ENCODE measurements at regions not wholly inside any gene's neighbourhood (a gene's known extent, or its start where the extent isn't known, plus 50 kb on each side); places are given as distances from the start of the nearest gene placed in this dataset.

GRCh38 chr12:98113548-98113947 is 401.8 kb upstream of the TMPO start:
- ATAC-seq (no peak), DNase-seq (ENCODE audit: low read depth, low spot score) (no peak), FAIRE-seq (no peak)
- Histone ChIP-seq H3K27me3 (replicated peaks in 1 of 2; ENCODE audit: control insufficient read depth in 2 of 2, insufficient read depth in 2 of 2, low read length in 1 of 2) (no peaks in the 10 kb centered on the region; a peak in 1 of 4 replicates), H3K9ac (ENCODE audit: control insufficient read depth, insufficient read depth, low read length) (no peak overlapping the region), H3K79me2 (ENCODE audit: control insufficient read depth, insufficient read depth, low read length) (no peaks in the 10 kb centered on the region), H3K4me1 (ENCODE audit: control insufficient read depth, insufficient read depth, low read length) (no peaks in the 10 kb centered on the region), H3K36me3 (ENCODE audit: control insufficient read depth in 2 of 2, insufficient read depth in 2 of 2, low read length in 1 of 2) (no peaks in the 10 kb centered on the region), H3K4me2 (ENCODE audit: control insufficient read depth, insufficient read depth) (no peak overlapping the region), H3K9me3 (replicated peaks; ENCODE audit: control insufficient read depth, insufficient read depth, low read length) (no peaks in the 10 kb centered on the region), H2AFZ (ENCODE audit: control insufficient read depth, low read depth, low read length) (no peak overlapping the region), H3K4me3 (no peak overlapping the region), H4K20me1 (ENCODE audit: control insufficient read depth, insufficient read depth) (no peaks in the 10 kb centered on the region), H3K27ac (ENCODE audit: control insufficient read depth, insufficient read depth) (no peak overlapping the region)
- 0% methylated on average over 2 of the region's 2 CpGs for WGBS (ENCODE audit: insufficient coverage, insufficient replicate concordance, low lambda C conversion rate, missing lambda C conversion rate)
- TF ChIP-seq MTA3 (IDR thresholded peaks at IDR 0.05; ENCODE audit: borderline replicate concordance, low read length) (no peak), SIN3A (IDR thresholded peaks at IDR 0.05; ENCODE audit: low read depth, low read length) (no peak), TARDBP (IDR thresholded peaks at IDR 0.05; ENCODE audit: borderline replicate concordance) (no peak), PAX5 (IDR thresholded peaks at IDR 0.05; ENCODE audit: borderline replicate concordance, low read depth, low read length) (no peak), NFXL1 (IDR thresholded peaks at IDR 0.05; ENCODE audit: borderline replicate concordance) (no peak), SRF (IDR thresholded peaks at IDR 0.05; ENCODE audit: low read depth in 2 of 2, low read length in 2 of 2) (no peak), ELK1 (IDR thresholded peaks at IDR 0.05; ENCODE audit: low read depth, low read length) (no peak), MLLT1 (IDR thresholded peaks at IDR 0.05) (no peak), KAT2A (conservative IDR thresholded peaks at IDR 0.05; ENCODE audit: control insufficient read depth, low read depth, low read length) (no peak), HDAC2 (IDR thresholded peaks at IDR 0.05) (no peak), SP1 (IDR thresholded peaks at IDR 0.05; ENCODE audit: low read depth, low read length) (no peak), TAF1 (IDR thresholded peaks at IDR 0.05; ENCODE audit: borderline replicate concordance, low read depth, low read length) (no peak), YBX1 (IDR thresholded peaks at IDR 0.05) (no peak), EP300 (IDR thresholded peaks at IDR 0.05; ENCODE audit: borderline replicate concordance in 1 of 2, control insufficient read depth in 1 of 2, low read depth in 2 of 2, low read length in 2 of 2) (no peak)
- TF ChIP-seq, protein P1, sequence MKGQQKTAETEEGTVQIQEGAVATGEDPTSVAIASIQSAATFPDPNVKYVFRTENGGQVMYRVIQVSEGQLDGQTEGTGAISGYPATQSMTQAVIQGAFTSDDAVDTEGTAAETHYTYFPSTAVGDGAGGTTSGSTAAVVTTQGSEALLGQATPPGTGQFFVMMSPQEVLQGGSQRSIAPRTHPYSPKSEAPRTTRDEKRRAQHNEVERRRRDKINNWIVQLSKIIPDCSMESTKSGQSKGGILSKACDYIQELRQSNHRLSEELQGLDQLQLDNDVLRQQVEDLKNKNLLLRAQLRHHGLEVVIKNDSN (IDR thresholded peaks at IDR 0.05; ENCODE audit: borderline replicate concordance, extremely low read length, insufficient read depth, low read depth, low read length), result no peak
- TF ChIP-seq, protein P2, sequence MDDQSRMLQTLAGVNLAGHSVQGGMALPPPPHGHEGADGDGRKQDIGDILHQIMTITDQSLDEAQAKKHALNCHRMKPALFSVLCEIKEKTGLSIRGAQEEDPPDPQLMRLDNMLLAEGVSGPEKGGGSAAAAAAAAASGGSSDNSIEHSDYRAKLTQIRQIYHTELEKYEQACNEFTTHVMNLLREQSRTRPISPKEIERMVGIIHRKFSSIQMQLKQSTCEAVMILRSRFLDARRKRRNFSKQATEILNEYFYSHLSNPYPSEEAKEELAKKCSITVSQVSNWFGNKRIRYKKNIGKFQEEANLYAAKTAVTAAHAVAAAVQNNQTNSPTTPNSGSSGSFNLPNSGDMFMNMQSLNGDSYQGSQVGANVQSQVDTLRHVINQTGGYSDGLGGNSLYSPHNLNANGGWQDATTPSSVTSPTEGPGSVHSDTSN (IDR thresholded peaks at IDR 0.05; ENCODE audit: insufficient replicate concordance, low read depth, low read length), result no peak
- TF ChIP-seq, protein P3, sequence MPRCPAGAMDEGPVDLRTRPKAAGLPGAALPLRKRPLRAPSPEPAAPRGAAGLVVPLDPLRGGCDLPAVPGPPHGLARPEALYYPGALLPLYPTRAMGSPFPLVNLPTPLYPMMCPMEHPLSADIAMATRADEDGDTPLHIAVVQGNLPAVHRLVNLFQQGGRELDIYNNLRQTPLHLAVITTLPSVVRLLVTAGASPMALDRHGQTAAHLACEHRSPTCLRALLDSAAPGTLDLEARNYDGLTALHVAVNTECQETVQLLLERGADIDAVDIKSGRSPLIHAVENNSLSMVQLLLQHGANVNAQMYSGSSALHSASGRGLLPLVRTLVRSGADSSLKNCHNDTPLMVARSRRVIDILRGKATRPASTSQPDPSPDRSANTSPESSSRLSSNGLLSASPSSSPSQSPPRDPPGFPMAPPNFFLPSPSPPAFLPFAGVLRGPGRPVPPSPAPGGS (IDR thresholded peaks at IDR 0.05; ENCODE audit: borderline replicate concordance, insufficient read depth, low read depth, low read length, poor library complexity, severe bottlenecking), result no peak
- ChIA-PET CTCF (no interaction called here), SMC1A (ENCODE audit: uncharacterized antibody, unreplicated experiment) (interaction anchor here (0.7 to 1.3 kb wide), 2 partner anchors 8 to 13 kb away, joined by 3 to 4 read pairs; no protein-coding TSS in a partner anchor), POLR2A (no interaction called here), RAD21 (ENCODE audit: unreplicated experiment) (no interaction called here)
- in situ Hi-C loops (cut with MboI) (no loop called here), intact Hi-C loops (cut with micrococcal nuclease; ENCODE audit: unreplicated experiment) (no loop called here)
- no TSS peak for BruUV-seq (replicated peaks)
